GM19043 (cell line): ENCODE measurements at regions not wholly inside any gene's neighbourhood (a gene's known extent, or its start where the extent isn't known, plus 50 kb on each side); places are given as distances from the start of the nearest gene placed in this dataset.

Experiments used
- ATAC-seq: cut with Tn5 transposase; IDR thresholded peaks from one replicate; pipeline ENCODE4 v1.9.1; 2021; ENCODE audit warnings: low read depth; ENCODE audit not compliant: unreplicated experiment

- no peak for ATAC-seq
These were observed 257.5 kb upstream of the FAT3 start for GRCh38 chr11:91967026-91967690.

- no peak for ATAC-seq
These were observed 258.2 kb upstream of the FAT3 start for GRCh38 chr11:91966368-91966767.

- no peak for ATAC-seq
These were observed 263.8 kb upstream of the FAT3 start for GRCh38 chr11:91960770-91961169.

GRCh38 chr11:91959411-91959810, 265.2 kb upstream of the FAT3 start:
- no peak for ATAC-seq

- no peak for ATAC-seq
These were observed 267.9 kb upstream of the FAT3 start for GRCh38 chr11:91956711-91957110.

GRCh38 chr11:91955206-91955605, 269.4 kb upstream of the FAT3 start:
- ATAC-seq, result no peak

GRCh38 chr11:91952056-91952455, 272.6 kb upstream of the FAT3 start:
- ATAC-seq, result no peak

GRCh38 chr11:91947215-91947820, 277.3 kb upstream of the FAT3 start:
- no peak for ATAC-seq

GRCh38 chr11:91946397-91946951, 278.1 kb upstream of the FAT3 start:
- no peak for ATAC-seq

- ATAC-seq, result no peak
These were observed 289.5 kb upstream of the FAT3 start for GRCh38 chr11:91935120-91935519.

- ATAC-seq, result no peak
These were observed 292.3 kb upstream of the FAT3 start for GRCh38 chr11:91932151-91932821.

GRCh38 chr11:91927448-91927847, 297.2 kb upstream of the FAT3 start:
- ATAC-seq, result no peak

GRCh38 chr11:91926965-91927364, 297.7 kb upstream of the FAT3 start:
- ATAC-seq, result no peak

- ATAC-seq, result no peak
These were observed 301.8 kb upstream of the FAT3 start for GRCh38 chr11:91922846-91923245.

- ATAC-seq, result no peak
These were observed 302.6 kb upstream of the FAT3 start for GRCh38 chr11:91921974-91922373.

- no peak for ATAC-seq
These were observed 311.2 kb upstream of the FAT3 start for GRCh38 chr11:91913407-91913806.

- no peak for ATAC-seq
These were observed 312.3 kb upstream of the FAT3 start for GRCh38 chr11:91912322-91912721.

- no peak for ATAC-seq
These were observed 317.6 kb upstream of the FAT3 start for GRCh38 chr11:91906871-91907624.

GRCh38 chr11:91904792-91905785, 319.5 kb upstream of the FAT3 start:
- no peak for ATAC-seq

GRCh38 chr11:91902312-91902711, 322.3 kb upstream of the FAT3 start:
- ATAC-seq, result no peak
